ENCODE measurements at regions not wholly inside any gene's neighbourhood (a gene's known extent, or its start where the extent isn't known, plus 50 kb on each side); places are given as distances from the start of the nearest gene placed in this dataset.

DNA sequence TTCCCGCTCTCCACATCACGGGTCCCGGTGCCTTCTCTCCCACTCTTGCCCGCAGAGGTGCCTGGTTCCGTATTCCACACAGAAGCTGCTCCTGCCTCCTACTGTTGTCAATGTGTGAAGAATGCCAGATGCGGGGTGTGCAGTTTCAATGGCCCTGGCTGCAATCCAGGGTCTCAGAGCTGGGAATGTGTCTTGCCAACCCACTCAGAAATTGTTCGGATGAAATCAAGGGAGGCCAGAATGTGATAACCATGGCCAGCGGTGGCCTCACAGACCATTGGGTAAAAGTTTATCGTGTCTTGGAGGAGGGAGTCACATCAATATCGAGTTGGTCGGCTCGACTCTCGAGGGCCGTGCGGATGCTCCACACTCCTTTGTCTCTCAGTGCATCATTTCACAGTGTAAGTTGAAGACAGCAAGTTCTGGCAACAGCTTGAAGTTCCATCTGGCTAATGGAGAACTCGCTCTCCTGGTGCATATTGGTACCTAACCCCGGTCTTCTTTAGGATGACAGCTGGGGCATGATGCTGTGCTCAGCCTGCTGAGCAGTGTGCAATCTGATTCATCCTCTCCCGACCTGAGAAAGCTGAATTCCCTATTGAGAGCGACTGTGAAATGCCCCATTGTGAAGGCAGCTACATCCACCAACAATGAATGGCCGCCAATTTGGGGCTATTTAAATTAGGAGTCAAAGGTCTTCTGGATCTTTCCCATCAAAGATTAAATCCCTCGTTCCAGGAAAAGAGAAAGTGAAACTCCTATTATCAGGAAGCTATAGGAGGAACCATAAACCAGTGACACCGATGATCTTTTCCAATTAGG, 389.0 kb downstream of the SOX11 start:
- TF ChIP-seq, protein P1, sequence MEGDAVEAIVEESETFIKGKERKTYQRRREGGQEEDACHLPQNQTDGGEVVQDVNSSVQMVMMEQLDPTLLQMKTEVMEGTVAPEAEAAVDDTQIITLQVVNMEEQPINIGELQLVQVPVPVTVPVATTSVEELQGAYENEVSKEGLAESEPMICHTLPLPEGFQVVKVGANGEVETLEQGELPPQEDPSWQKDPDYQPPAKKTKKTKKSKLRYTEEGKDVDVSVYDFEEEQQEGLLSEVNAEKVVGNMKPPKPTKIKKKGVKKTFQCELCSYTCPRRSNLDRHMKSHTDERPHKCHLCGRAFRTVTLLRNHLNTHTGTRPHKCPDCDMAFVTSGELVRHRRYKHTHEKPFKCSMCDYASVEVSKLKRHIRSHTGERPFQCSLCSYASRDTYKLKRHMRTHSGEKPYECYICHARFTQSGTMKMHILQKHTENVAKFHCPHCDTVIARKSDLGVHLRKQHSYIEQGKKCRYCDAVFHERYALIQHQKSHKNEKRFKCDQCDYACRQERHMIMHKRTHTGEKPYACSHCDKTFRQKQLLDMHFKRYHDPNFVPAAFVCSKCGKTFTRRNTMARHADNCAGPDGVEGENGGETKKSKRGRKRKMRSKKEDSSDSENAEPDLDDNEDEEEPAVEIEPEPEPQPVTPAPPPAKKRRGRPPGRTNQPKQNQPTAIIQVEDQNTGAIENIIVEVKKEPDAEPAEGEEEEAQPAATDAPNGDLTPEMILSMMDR (conservative IDR thresholded peaks at IDR 0.05) = no peak
- TF ChIP-seq EZH2 (IDR thresholded peaks at IDR 0.05; ENCODE audit: low read depth) = no peak

Data from PC-9 (cell line).